ENCODE measurements at regions not wholly inside any gene's neighbourhood (a gene's known extent, or its start where the extent isn't known, plus 50 kb on each side); places are given as distances from the start of the nearest gene placed in this dataset.

GRCh38 chr16:54365990-54366634, 79.5 kb upstream of the IRX3 start:
- H3K4me3 Mint-ChIP-seq = no peak overlapping the region
- H3K27ac Mint-ChIP-seq = no peak overlapping the region
- TF ChIP-seq CTCF (IDR thresholded peaks at IDR 0.05) = no peak
- peaks cover 18% of the 10 kb centered on the region for H3K27me3 Mint-ChIP-seq (ENCODE audit: insufficient read depth)
- no peak for DNase-seq
- no peaks in the 10 kb centered on the region for H3K9me3 Mint-ChIP-seq
- no peaks in the 10 kb centered on the region for H3K36me3 Mint-ChIP-seq (ENCODE audit: low read depth)
- H3K4me1 Mint-ChIP-seq (ENCODE audit: low read depth) = no peaks in the 10 kb centered on the region

- H3K27ac Mint-ChIP-seq = no peak overlapping the region
- peaks cover 25% of the 10 kb centered on the region for H3K27me3 Mint-ChIP-seq (ENCODE audit: insufficient read depth)
- H3K9me3 Mint-ChIP-seq = no peaks in the 10 kb centered on the region
- H3K36me3 Mint-ChIP-seq (ENCODE audit: low read depth) = no peaks in the 10 kb centered on the region
- H3K4me3 Mint-ChIP-seq = no peak overlapping the region
- no peak for DNase-seq
- no peak for TF ChIP-seq CTCF (IDR thresholded peaks at IDR 0.05)
- H3K4me1 Mint-ChIP-seq (ENCODE audit: low read depth) = no peaks in the 10 kb centered on the region
Measured at GRCh38 chr16:54363766-54364165, 77.2 kb upstream of the IRX3 start.

- Mint-ChIP-seq H3K27ac (no peak overlapping the region), H3K36me3 (ENCODE audit: low read depth) (no peaks in the 10 kb centered on the region), H3K4me3 (no peak overlapping the region), H3K4me1 (ENCODE audit: low read depth) (no peaks in the 10 kb centered on the region), H3K9me3 (no peaks in the 10 kb centered on the region), H3K27me3 (ENCODE audit: insufficient read depth) (peaks cover 25% of the 10 kb centered on the region)
- no peak for DNase-seq
- TF ChIP-seq CTCF (IDR thresholded peaks at IDR 0.05) = no peak
Measured at GRCh38 chr16:54362591-54363206, 76.1 kb upstream of the IRX3 start.

GRCh38 chr16:54361246-54361645, 74.7 kb upstream of the IRX3 start:
- no peak overlapping the region for H3K27ac Mint-ChIP-seq

GRCh38 chr16:54360681-54361080, 74.1 kb upstream of the IRX3 start:
- H3K36me3 Mint-ChIP-seq (ENCODE audit: low read depth) = no peaks in the 10 kb centered on the region
- H3K27ac Mint-ChIP-seq = no peak overlapping the region
- H3K27me3 Mint-ChIP-seq (ENCODE audit: insufficient read depth) = peaks cover 25% of the 10 kb centered on the region
- H3K4me3 Mint-ChIP-seq = no peak overlapping the region
- TF ChIP-seq CTCF (IDR thresholded peaks at IDR 0.05) = no peak
- no peak for DNase-seq
- peaks cover 7% of the 10 kb centered on the region for H3K4me1 Mint-ChIP-seq (ENCODE audit: low read depth)
- H3K9me3 Mint-ChIP-seq = no peaks in the 10 kb centered on the region

More at GRCh38 chr16:54361246-54361645, 74.7 kb upstream of the IRX3 start:
- Mint-ChIP-seq H3K36me3 (ENCODE audit: low read depth) (no peaks in the 10 kb centered on the region), H3K27me3 (ENCODE audit: insufficient read depth) (peaks cover 25% of the 10 kb centered on the region), H3K4me1 (ENCODE audit: low read depth) (peaks cover 1% of the 10 kb centered on the region; the same call in 1 of the 2 replicates), H3K4me3 (no peak overlapping the region), H3K9me3 (no peaks in the 10 kb centered on the region)
- no peak for DNase-seq
- TF ChIP-seq CTCF (IDR thresholded peaks at IDR 0.05) = no peak

All from HFFc6 (cell line).